ENCODE measurements at regions not wholly inside any gene's neighbourhood (a gene's known extent, or its start where the extent isn't known, plus 50 kb on each side); places are given as distances from the start of the nearest gene placed in this dataset.

- TF ChIP-seq, protein P1, sequence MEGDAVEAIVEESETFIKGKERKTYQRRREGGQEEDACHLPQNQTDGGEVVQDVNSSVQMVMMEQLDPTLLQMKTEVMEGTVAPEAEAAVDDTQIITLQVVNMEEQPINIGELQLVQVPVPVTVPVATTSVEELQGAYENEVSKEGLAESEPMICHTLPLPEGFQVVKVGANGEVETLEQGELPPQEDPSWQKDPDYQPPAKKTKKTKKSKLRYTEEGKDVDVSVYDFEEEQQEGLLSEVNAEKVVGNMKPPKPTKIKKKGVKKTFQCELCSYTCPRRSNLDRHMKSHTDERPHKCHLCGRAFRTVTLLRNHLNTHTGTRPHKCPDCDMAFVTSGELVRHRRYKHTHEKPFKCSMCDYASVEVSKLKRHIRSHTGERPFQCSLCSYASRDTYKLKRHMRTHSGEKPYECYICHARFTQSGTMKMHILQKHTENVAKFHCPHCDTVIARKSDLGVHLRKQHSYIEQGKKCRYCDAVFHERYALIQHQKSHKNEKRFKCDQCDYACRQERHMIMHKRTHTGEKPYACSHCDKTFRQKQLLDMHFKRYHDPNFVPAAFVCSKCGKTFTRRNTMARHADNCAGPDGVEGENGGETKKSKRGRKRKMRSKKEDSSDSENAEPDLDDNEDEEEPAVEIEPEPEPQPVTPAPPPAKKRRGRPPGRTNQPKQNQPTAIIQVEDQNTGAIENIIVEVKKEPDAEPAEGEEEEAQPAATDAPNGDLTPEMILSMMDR (IDR thresholded peaks at IDR 0.05) = no peak
- TF ChIP-seq POLR2AphosphoS5 (IDR thresholded peaks at IDR 0.05; ENCODE audit: insufficient read depth in 1 of 2, low read depth in 1 of 2) = no peak
Observed at GRCh38 chr11:87803748-87804147, 371.5 kb downstream of the RAB38 start.

All from vagina (tissue), 2 donors.